Sigmoid colon (tissue), 4 donors: ENCODE measurements at regions not wholly inside any gene's neighbourhood (a gene's known extent, or its start where the extent isn't known, plus 50 kb on each side); places are given as distances from the start of the nearest gene placed in this dataset.

ENCODE experiments used
- CTCF ChIP-seq, 4 experiments: fragments of 450-650 bp in 3 of 4; fragments of 200-600 bp in 1 of 4; IDR thresholded peaks; one replicate each; pipeline ENCODE4 v1.5.1; 2016 to 2019; ENCODE audit warnings: antibody characterized with exemption in 4 of 4, mild to moderate bottlenecking in 3 of 4, moderate library complexity in 2 of 4
- EP300 ChIP-seq, 4 donors: sonication (generic); formaldehyde crosslinking; IDR thresholded peaks; one replicate each; pipeline ENCODE4 v1.6.1; 2017; ENCODE audit warnings: antibody characterized with exemption in 4 of 4
- POLR2A ChIP-seq, 2 donors: fragments of 450-650 bp; IDR thresholded peaks; one replicate each; pipeline ENCODE4 v1.6.1; 2016; ENCODE audit warnings: antibody characterized with exemption in 2 of 2, mild to moderate bottlenecking in 2 of 2, moderate library complexity in 2 of 2
- POLR2AphosphoS5 ChIP-seq, 4 donors: sonication (generic); formaldehyde crosslinking; IDR thresholded peaks; one replicate each; pipeline ENCODE4 v1.6.1; 2017; ENCODE audit warnings: antibody characterized with exemption in 4 of 4

GRCh38 chrX:88170553-88170952 lies 576.5 kb upstream of the CPXCR1 start:
- TF ChIP-seq CTCF (IDR thresholded peaks at IDR 0.05) (no peak), POLR2AphosphoS5 (IDR thresholded peaks at IDR 0.05) (no peak), EP300 (IDR thresholded peaks at IDR 0.05) (no peak), POLR2A (IDR thresholded peaks at IDR 0.05) (no peak)
